HG02798 (cell line): ENCODE measurements at regions not wholly inside any gene's neighbourhood (a gene's known extent, or its start where the extent isn't known, plus 50 kb on each side); places are given as distances from the start of the nearest gene placed in this dataset.

ENCODE experiments used
- ATAC-seq: cut with Tn5 transposase; IDR thresholded peaks from one replicate; pipeline ENCODE4 v1.9.1; 2021; ENCODE audit warnings: mild to moderate bottlenecking; ENCODE audit not compliant: unreplicated experiment, poor library complexity

GRCh38 chr1:229094476-229095311 is 176.2 kb upstream of the RAB4A start:
- ATAC-seq: no peak

GRCh38 chr1:229095325-229095724 is 175.6 kb upstream of the RAB4A start:
- no peak for ATAC-seq

GRCh38 chr1:229097356-229097755 is 173.6 kb upstream of the RAB4A start:
- no peak for ATAC-seq

GRCh38 chr1:229098361-229098760 is 172.6 kb upstream of the RAB4A start:
- no peak for ATAC-seq

- ATAC-seq: no peak
These were observed 171.9 kb upstream of the RAB4A start for GRCh38 chr1:229098903-229099578.

- ATAC-seq: no peak
These were observed 169.7 kb upstream of the RAB4A start for GRCh38 chr1:229101011-229101871.

GRCh38 chr1:229102741-229103391 is 168.0 kb upstream of the RAB4A start:
- ATAC-seq: no peak

GRCh38 chr1:229104654-229105053 is 166.3 kb upstream of the RAB4A start:
- ATAC-seq: no peak

- no peak for ATAC-seq
These were observed 165.8 kb upstream of the RAB4A start for GRCh38 chr1:229105109-229105508.

- no peak for ATAC-seq
These were observed 164.9 kb upstream of the RAB4A start for GRCh38 chr1:229105822-229106525.

- ATAC-seq: no peak
These were observed 164.3 kb upstream of the RAB4A start for GRCh38 chr1:229106526-229107125.

GRCh38 chr1:229107304-229107815 is 163.6 kb upstream of the RAB4A start:
- no peak for ATAC-seq

- ATAC-seq: no peak
These were observed 162.9 kb upstream of the RAB4A start for GRCh38 chr1:229107972-229108371.

- no peak for ATAC-seq
These were observed 162.2 kb upstream of the RAB4A start for GRCh38 chr1:229108598-229109201.

- no peak for ATAC-seq
These were observed 161.6 kb upstream of the RAB4A start for GRCh38 chr1:229109320-229109761.

- ATAC-seq: no peak
These were observed 159.9 kb upstream of the RAB4A start for GRCh38 chr1:229110986-229111385.

- no peak for ATAC-seq
These were observed 159.1 kb upstream of the RAB4A start for GRCh38 chr1:229111703-229112319.

- ATAC-seq: no peak
These were observed 157.9 kb upstream of the RAB4A start for GRCh38 chr1:229112832-229113548.
